ENCODE measurements at regions not wholly inside any gene's neighbourhood (a gene's known extent, or its start where the extent isn't known, plus 50 kb on each side); places are given as distances from the start of the nearest gene placed in this dataset.

DNA sequence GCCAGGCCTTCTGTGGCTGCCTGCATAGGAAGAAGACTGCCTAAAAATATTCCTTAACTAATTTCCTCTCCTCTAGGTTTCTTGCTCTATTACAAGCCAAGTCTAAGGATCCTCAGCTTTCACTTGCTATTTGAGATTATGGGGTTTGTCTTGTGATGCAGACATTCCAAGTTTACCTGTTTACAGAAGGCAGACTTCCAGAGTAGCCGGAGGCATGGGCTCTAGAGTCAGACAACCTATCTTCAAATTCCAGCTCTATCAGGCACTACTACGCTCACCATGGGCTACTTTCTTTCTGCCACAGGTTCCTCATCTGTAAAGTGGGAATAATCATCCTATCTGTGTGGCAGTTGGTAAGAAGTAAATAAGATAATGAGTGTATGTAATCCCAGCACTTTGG lies 95.6 kb upstream of the BCL6 start:
- DNase-seq (ENCODE audit: low spot score in 2 of 2) = no peak
- H3K4me3 ChIP-seq (ENCODE audit: low read depth, poor library complexity, severe bottlenecking) = no peak overlapping the region
- WGBS, 2 donors = 73 to 91% methylated on average over 2 of the region's 2 CpGs
- intact Hi-C loops (cut with DNase I; ENCODE audit: low total_unique reads) = no loop called here
- TF ChIP-seq CTCF (IDR thresholded peaks at IDR 0.05) (no peak), POLR2A (IDR thresholded peaks at IDR 0.05) (no peak)

- 57 to 68% methylated on average over 2 of the region's 2 CpGs for WGBS, 2 donors
- no peak overlapping the region for H3K4me3 ChIP-seq (ENCODE audit: low read depth, poor library complexity, severe bottlenecking)
- TF ChIP-seq POLR2A (IDR thresholded peaks at IDR 0.05) (no peak), CTCF (IDR thresholded peaks at IDR 0.05) (no peak)
- no peak for DNase-seq (ENCODE audit: low spot score in 2 of 2)
- intact Hi-C loops (cut with DNase I; ENCODE audit: low total_unique reads) = no loop called here
Observed at GRCh38 chr3:187841560-187841959, 96.3 kb upstream of the BCL6 start.

- no peak for DNase-seq (ENCODE audit: low spot score in 2 of 2)
- intact Hi-C loops (cut with DNase I; ENCODE audit: low total_unique reads) = no loop called here
- 78 to 83% methylated on average over 4 of the region's 4 CpGs for WGBS, 2 donors
- no peak for TF ChIP-seq CTCF (IDR thresholded peaks at IDR 0.05)
- TF ChIP-seq POLR2A (IDR thresholded peaks at IDR 0.05) = no peak
- no peak overlapping the region for H3K4me3 ChIP-seq (ENCODE audit: low read depth, poor library complexity, severe bottlenecking)
Observed at GRCh38 chr3:187843654-187844053, 98.4 kb upstream of the BCL6 start.

DNA sequence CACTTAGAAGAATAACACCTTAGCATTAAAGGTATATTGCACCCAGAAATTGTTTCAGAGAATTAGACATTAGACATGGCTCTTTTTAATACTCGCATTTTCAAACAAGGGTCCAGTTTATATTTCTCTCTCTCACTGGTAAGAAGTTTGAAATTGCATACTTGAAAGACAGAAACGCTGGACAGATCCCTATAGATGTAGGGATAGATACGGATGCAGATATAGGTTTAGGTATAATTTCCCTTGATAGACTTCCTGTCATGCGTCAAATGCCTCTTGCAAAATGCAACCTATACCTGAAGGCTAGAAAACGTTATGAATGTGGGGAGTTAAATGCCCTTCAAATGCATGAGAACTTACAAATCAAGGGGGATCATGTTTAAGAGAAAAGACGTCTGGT lies 99.4 kb upstream of the BCL6 start:
- 64 to 67% methylated on average over 6 of the region's 6 CpGs for WGBS, 2 donors
- TF ChIP-seq CTCF (IDR thresholded peaks at IDR 0.05) (no peak), POLR2A (IDR thresholded peaks at IDR 0.05) (no peak)
- H3K4me3 ChIP-seq (ENCODE audit: low read depth, poor library complexity, severe bottlenecking) = no peak overlapping the region
- no peak for DNase-seq (ENCODE audit: low spot score in 2 of 2)
- intact Hi-C loops (cut with DNase I; ENCODE audit: low total_unique reads) = no loop called here

GRCh38 chr3:187845826-187846225 lies 100.6 kb upstream of the BCL6 start:
- no peak for DNase-seq (ENCODE audit: low spot score in 2 of 2)
- 86 to 87% methylated on average over 4 of the region's 4 CpGs for WGBS, 2 donors
- no peak overlapping the region for H3K4me3 ChIP-seq (ENCODE audit: low read depth, poor library complexity, severe bottlenecking)
- TF ChIP-seq POLR2A (IDR thresholded peaks at IDR 0.05) (no peak), CTCF (IDR thresholded peaks at IDR 0.05) (no peak)
- intact Hi-C loops (cut with DNase I; ENCODE audit: low total_unique reads) = no loop called here

- H3K4me3 ChIP-seq (ENCODE audit: low read depth, poor library complexity, severe bottlenecking) = no peak overlapping the region
- no peak for DNase-seq (ENCODE audit: low spot score in 2 of 2)
- intact Hi-C loops (cut with DNase I; ENCODE audit: low total_unique reads) = no loop called here
- WGBS, 2 donors = 92 to 95% methylated on average over 1 of the region's 1 CpG
- TF ChIP-seq CTCF (IDR thresholded peaks at IDR 0.05) (no peak), POLR2A (IDR thresholded peaks at IDR 0.05) (no peak)
Observed at GRCh38 chr3:187848401-187848800, 103.1 kb upstream of the BCL6 start.

All from lower leg skin (tissue), 4 donors.